A673 (cell line): ENCODE measurements at regions not wholly inside any gene's neighbourhood (a gene's known extent, or its start where the extent isn't known, plus 50 kb on each side); places are given as distances from the start of the nearest gene placed in this dataset.
A peak's percentile ranks its signal among the peaks of the same experiment; 100 is the strongest.

Source experiments
- BruUV-seq: library from RNA; stranded (reverse); fragments of 400-500 nt; replicated peaks from 2 replicates; lab custom pipeline; 2021; lab: Mats Ljungman, UMichigan
- CTCF ChIA-PET: fragments of 300-600 bp; sonication (Branson Sonifier 250); formaldehyde crosslinking; loops from one replicate; lab custom pipeline; 2022; ENCODE audit warnings: antibody characterized with exemption; lab: Charles Lee
- POLR2A ChIA-PET: fragments of 300-600 bp; sonication (Branson Sonifier 250); formaldehyde crosslinking; loops from one replicate; lab custom pipeline; 2022; ENCODE audit warnings: antibody characterized with exemption; ENCODE audit not compliant: low non-redundant PET; lab: Charles Lee
- DNase-seq: peaks from one replicate; pipeline ENCODE4 v3.0.0-alpha.2; 2015; ENCODE audit warnings: low spot score
- H3K27ac ChIP-seq: fragments of 200-600 bp; sonication (generic); 2 replicates; pipeline ENCODE4 v1.5.1; 2016; ENCODE audit warnings: mixed run types, low read depth, mild to moderate bottlenecking, mixed read lengths, antibody characterized with exemption, low read length; ENCODE audit not compliant: poor library complexity, severe bottlenecking
- H3K27me3 ChIP-seq: fragments of 200-600 bp; sonication (generic); replicated peaks from 2 replicates; pipeline ENCODE4 v1.6.1; 2017; ENCODE audit warnings: mixed run types, low read depth, mild to moderate bottlenecking, mixed read lengths, antibody characterized with exemption, low read length; ENCODE audit not compliant: insufficient read depth, poor library complexity
- H3K36me3 ChIP-seq: fragments of 200-600 bp; sonication (generic); 2 replicates; pipeline ENCODE4 v1.6.1; 2016; ENCODE audit warnings: mixed run types, mild to moderate bottlenecking, mixed read lengths, antibody characterized with exemption, low read length; ENCODE audit not compliant: insufficient read depth, poor library complexity, severe bottlenecking
- H3K4me1 ChIP-seq: fragments of 200-600 bp; sonication (generic); 2 replicates; pipeline ENCODE4 v1.6.1; 2017; ENCODE audit warnings: mixed run types, mild to moderate bottlenecking, mixed read lengths, antibody characterized with exemption, low read length; ENCODE audit not compliant: insufficient read depth, poor library complexity, severe bottlenecking
- H3K4me3 ChIP-seq: fragments of 200-600 bp; sonication (generic); 2 replicates; pipeline ENCODE4 v1.5.1; 2016; ENCODE audit warnings: low read depth, mixed run types, mild to moderate bottlenecking, mixed read lengths, low read length; ENCODE audit not compliant: poor library complexity, severe bottlenecking
- H3K9me3 ChIP-seq: fragments of 200-600 bp; sonication (generic); 2 replicates; pipeline ENCODE4 v1.6.1; 2016; ENCODE audit warnings: mixed run types, low read depth, mild to moderate bottlenecking, mixed read lengths, antibody characterized with exemption, low read length; ENCODE audit not compliant: poor library complexity, severe bottlenecking
- CTCF ChIP-seq: fragments of 300-800, 200-600 bp; sonication (generic); conservative IDR thresholded peaks from 2 replicates; pipeline ENCODE4 v1.5.1; 2017; ENCODE audit warnings: low read depth, mild to moderate bottlenecking, antibody characterized with exemption, low read length, moderate library complexity, mixed read lengths
- EZH2 ChIP-seq: fragments of 200-600 bp; sonication (generic); IDR thresholded peaks from 2 replicates; pipeline ENCODE4 v1.6.1; 2017; ENCODE audit warnings: borderline replicate concordance, low read depth, mild to moderate bottlenecking, mixed read lengths, antibody characterized with exemption, low read length; ENCODE audit not compliant: poor library complexity, severe bottlenecking
- intact Hi-C: fragments of 100-400 bp; cut with micrococcal nuclease; formaldehyde crosslinking; loops from one replicate; pipeline ENCODE4 v1.10.0; 2022; ENCODE audit not compliant: unreplicated experiment

- CTCF ChIA-PET, result no interaction called here
- Histone ChIP-seq H3K4me1 (no peaks in the 10 kb centered on the region), H3K36me3 (no peaks in the 10 kb centered on the region), H3K4me3 (no peak overlapping the region), H3K27ac (no peak overlapping the region), H3K9me3 (no peaks in the 10 kb centered on the region), H3K27me3 (no peaks in the 10 kb centered on the region)
- POLR2A ChIA-PET, result no interaction called here
- TF ChIP-seq CTCF (no peak), EZH2 (no peak)
- intact Hi-C loops, result no loop called here
- BruUV-seq, result no TSS peak
- peak; percentile 1 for DNase-seq
Observed at GRCh38 chr14:41051801-41052200, 554.9 kb upstream of the LRFN5 start.

GRCh38 chr14:41047763-41048162 lies 558.9 kb upstream of the LRFN5 start:
- H3K27ac ChIP-seq, result no peak overlapping the region
- POLR2A ChIA-PET, result no interaction called here
- intact Hi-C loops, result no loop called here
- no peaks in the 10 kb centered on the region for H3K27me3 ChIP-seq
- H3K36me3 ChIP-seq, result no peaks in the 10 kb centered on the region
- DNase-seq, result no peak
- H3K4me1 ChIP-seq, result no peaks in the 10 kb centered on the region
- TF ChIP-seq EZH2 (no peak), CTCF (no peak)
- BruUV-seq, result no TSS peak
- H3K4me3 ChIP-seq, result no peak overlapping the region
- CTCF ChIA-PET, result no interaction called here
- H3K9me3 ChIP-seq, result no peaks in the 10 kb centered on the region

GRCh38 chr14:41037388-41037787 lies 569.3 kb upstream of the LRFN5 start:
- Histone ChIP-seq H3K4me3 (no peak overlapping the region), H3K27me3 (no peaks in the 10 kb centered on the region), H3K4me1 (no peaks in the 10 kb centered on the region), H3K9me3 (no peaks in the 10 kb centered on the region), H3K36me3 (no peaks in the 10 kb centered on the region), H3K27ac (no peak overlapping the region)
- ChIA-PET POLR2A (no interaction called here), CTCF (no interaction called here)
- intact Hi-C loops, result no loop called here
- DNase-seq, result no peak
- no TSS peak for BruUV-seq
- TF ChIP-seq CTCF (no peak), EZH2 (no peak)
